GM12891 (cell line): ENCODE measurements at regions not wholly inside any gene's neighbourhood (a gene's known extent, or its start where the extent isn't known, plus 50 kb on each side); places are given as distances from the start of the nearest gene placed in this dataset.

ENCODE experiments used
- DNase-seq: peaks from one replicate; pipeline ENCODE4 v3.0.0; 2011; ENCODE audit warnings: low spot score; ENCODE audit not compliant: insufficient read length
- FAIRE-seq: peaks from 2 replicates; lab custom pipeline; 2011; peaks lifted over from hg19 to GRCh38; lab: Jason Lieb, UNC
- PAX5 ChIP-seq: IDR thresholded peaks from 2 replicates; pipeline ENCODE4 v1.6.1; 2011; ENCODE audit warnings: low read length, moderate library complexity, mild to moderate bottlenecking; ENCODE audit not compliant: insufficient read depth, severe bottlenecking
- POLR2A ChIP-seq: IDR thresholded peaks from 2 replicates; pipeline ENCODE4 v1.6.1; 2011; ENCODE audit warnings: low read depth, low read length, control low read depth
- POLR2AphosphoS5 ChIP-seq: IDR thresholded peaks from 2 replicates; pipeline ENCODE4 v1.6.1; 2011; ENCODE audit warnings: low read depth, low read length, control low read depth
- POU2F2 ChIP-seq: IDR thresholded peaks from 2 replicates; pipeline ENCODE4 v1.6.1; 2011; ENCODE audit warnings: low read depth, mild to moderate bottlenecking, control low read depth, low read length, moderate library complexity
- SPI1 ChIP-seq: IDR thresholded peaks from 2 replicates; pipeline ENCODE4 v1.6.1; 2011; ENCODE audit warnings: low read depth, low read length, control low read depth
- TAF1 ChIP-seq: IDR thresholded peaks from 2 replicates; pipeline ENCODE4 v1.6.1; 2011; ENCODE audit warnings: low read depth, low read length, control low read depth

- TF ChIP-seq POLR2AphosphoS5 (no peak), POU2F2 (no peak), POLR2A (no peak), SPI1 (no peak), TAF1 (no peak), PAX5 (no peak)
- no peak for DNase-seq
- no peak for FAIRE-seq
Measured at GRCh38 chr1:31523012-31523411, 53.3 kb upstream of the TINAGL1 start.

- no peak for FAIRE-seq
- TF ChIP-seq PAX5 (no peak), SPI1 (no peak), TAF1 (no peak), POLR2A (no peak), POLR2AphosphoS5 (no peak)
Measured at GRCh38 chr1:31523769-31524168, 52.5 kb upstream of the TINAGL1 start.

DNA sequence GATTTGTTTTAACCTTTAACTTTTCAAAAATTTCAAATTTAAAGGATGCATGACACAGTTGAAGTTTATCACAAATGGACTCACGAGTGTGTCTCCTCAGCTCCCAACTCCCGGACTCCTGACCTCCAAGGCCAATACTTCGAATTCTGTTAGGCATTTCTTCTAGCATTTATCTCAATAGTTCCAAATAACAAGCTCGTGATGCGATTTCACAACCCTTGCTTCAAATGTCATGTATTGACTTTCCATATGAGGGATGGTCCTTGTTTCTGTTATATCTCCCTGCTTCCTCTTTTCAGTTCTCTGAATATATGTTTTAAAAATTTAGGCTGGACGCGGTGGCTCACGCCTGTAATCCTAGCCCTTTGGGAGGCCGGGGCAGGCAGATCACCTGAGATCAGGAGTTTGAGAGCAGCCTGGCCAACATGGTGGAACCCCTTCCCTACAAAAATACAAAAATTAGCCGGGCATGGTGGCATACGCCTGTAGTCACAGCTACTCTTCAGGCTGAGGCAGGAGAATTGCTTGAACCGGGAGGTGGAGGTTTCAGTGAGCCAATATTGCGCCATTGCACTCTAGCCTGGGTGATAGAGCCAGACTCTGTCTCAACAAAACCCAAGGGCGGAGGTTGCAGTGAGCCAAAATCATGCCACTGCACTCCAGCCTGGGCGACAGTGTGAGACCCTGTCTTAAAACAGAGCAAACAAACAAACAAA lies 52.0 kb upstream of the TINAGL1 start:
- no peak for FAIRE-seq
- TF ChIP-seq TAF1 (no peak), SPI1 (no peak), POLR2A (no peak), POU2F2 (no peak), POLR2AphosphoS5 (no peak), PAX5 (no peak)
- DNase-seq, result no peak

More at GRCh38 chr1:31523769-31524168, 52.5 kb upstream of the TINAGL1 start:
- no peak for DNase-seq
